DOHH2 (cell line): ENCODE measurements at regions not wholly inside any gene's neighbourhood (a gene's known extent, or its start where the extent isn't known, plus 50 kb on each side); places are given as distances from the start of the nearest gene placed in this dataset.

Experiments used
- H3F3A ChIP-seq: fragments of 200-600 bp; sonication (generic), shearing (Covaris generic); 2 replicates; pipeline ENCODE4 v1.6.0; 2016; ENCODE audit warnings: antibody characterized with exemption, mild to moderate bottlenecking; ENCODE audit not compliant: control insufficient read depth, insufficient read depth
- H3K27ac ChIP-seq: fragments of 200-600 bp; sonication (generic); 2 replicates; pipeline ENCODE4 v1.5.1; 2014; ENCODE audit warnings: low read depth, mild to moderate bottlenecking, low read length, moderate library complexity
- H3K27me3 ChIP-seq: fragments of 200-600 bp; sonication (generic); 2 replicates; pipeline ENCODE4 v1.6.1; 2014; ENCODE audit warnings: mild to moderate bottlenecking, low read length, mixed read lengths; ENCODE audit not compliant: control insufficient read depth
- H3K36me3 ChIP-seq: fragments of 200-600 bp; sonication (generic); 2 replicates; pipeline ENCODE4 v1.6.1; 2014; ENCODE audit warnings: mild to moderate bottlenecking, low read length, moderate library complexity, mixed read lengths; ENCODE audit not compliant: control insufficient read depth
- H3K4me1 ChIP-seq: fragments of 200-600 bp; sonication (generic); 2 replicates; pipeline ENCODE4 v1.6.1; 2014; ENCODE audit warnings: mild to moderate bottlenecking, low read length, mixed read lengths; ENCODE audit not compliant: control insufficient read depth
- H3K4me2 ChIP-seq: fragments of 200-600 bp; sonication (generic); 2 replicates; pipeline ENCODE4 v1.6.0; 2014; ENCODE audit warnings: mild to moderate bottlenecking, low read length, moderate library complexity
- H3K4me3 ChIP-seq: fragments of 200-600 bp; sonication (generic); 2 replicates; pipeline ENCODE4 v1.5.1; 2014; ENCODE audit warnings: mild to moderate bottlenecking, low read length, mixed read lengths
- H3K79me2 ChIP-seq: fragments of 200-600 bp; sonication (generic); 2 replicates; pipeline ENCODE4 v1.6.1; 2014; ENCODE audit warnings: mild to moderate bottlenecking, low read length, mixed read lengths; ENCODE audit not compliant: control insufficient read depth
- H3K9me2 ChIP-seq: fragments of 200-600 bp; sonication (generic); replicated peaks from 2 replicates; pipeline ENCODE4 v1.6.1; 2014; ENCODE audit warnings: mild to moderate bottlenecking, low read length, mixed read lengths; ENCODE audit not compliant: control insufficient read depth
- H3K9me3 ChIP-seq: fragments of 200-600 bp; sonication (generic); 2 replicates; pipeline ENCODE4 v1.6.1; 2014; ENCODE audit warnings: antibody characterized with exemption, low read length, mixed read lengths; ENCODE audit not compliant: control insufficient read depth, insufficient read depth
- H4K20me1 ChIP-seq: fragments of 200-600 bp; sonication (generic); 2 replicates; pipeline ENCODE4 v1.6.0; 2014; ENCODE audit warnings: low read depth, mild to moderate bottlenecking, antibody characterized with exemption, low read length, moderate library complexity; ENCODE audit not compliant: control insufficient read depth, insufficient read depth
- EZH2phosphoT487 ChIP-seq: fragments of 200-600 bp; sonication (generic); IDR thresholded peaks from 2 replicates; pipeline ENCODE4 v1.6.1; 2017; ENCODE audit warnings: borderline replicate concordance, mild to moderate bottlenecking, antibody characterized with exemption, low read length, moderate library complexity, mixed read lengths
- TF ChIP-seq, protein P1 (sequence below): fragments of 200-600 bp; sonication (generic); IDR thresholded peaks from one replicate; pipeline ENCODE4 v1.5.1; 2014; ENCODE audit warnings: antibody characterized with exemption, mild to moderate bottlenecking, low read depth, low read length; ENCODE audit not compliant: poor library complexity, severe bottlenecking

- Histone ChIP-seq H3K27me3 (no peaks in the 10 kb centered on the region), H3K4me3 (no peak overlapping the region), H3K9me3 (no peaks in the 10 kb centered on the region), H3K4me1 (no peaks in the 10 kb centered on the region), H4K20me1 (no peaks in the 10 kb centered on the region), H3K4me2 (no peak overlapping the region), H3K79me2 (no peaks in the 10 kb centered on the region), H3K27ac (no peak overlapping the region), H3K36me3 (no peaks in the 10 kb centered on the region), H3K9me2 (no peaks in the 10 kb centered on the region), H3F3A (no peaks in the 10 kb centered on the region)
- TF ChIP-seq, protein P1, sequence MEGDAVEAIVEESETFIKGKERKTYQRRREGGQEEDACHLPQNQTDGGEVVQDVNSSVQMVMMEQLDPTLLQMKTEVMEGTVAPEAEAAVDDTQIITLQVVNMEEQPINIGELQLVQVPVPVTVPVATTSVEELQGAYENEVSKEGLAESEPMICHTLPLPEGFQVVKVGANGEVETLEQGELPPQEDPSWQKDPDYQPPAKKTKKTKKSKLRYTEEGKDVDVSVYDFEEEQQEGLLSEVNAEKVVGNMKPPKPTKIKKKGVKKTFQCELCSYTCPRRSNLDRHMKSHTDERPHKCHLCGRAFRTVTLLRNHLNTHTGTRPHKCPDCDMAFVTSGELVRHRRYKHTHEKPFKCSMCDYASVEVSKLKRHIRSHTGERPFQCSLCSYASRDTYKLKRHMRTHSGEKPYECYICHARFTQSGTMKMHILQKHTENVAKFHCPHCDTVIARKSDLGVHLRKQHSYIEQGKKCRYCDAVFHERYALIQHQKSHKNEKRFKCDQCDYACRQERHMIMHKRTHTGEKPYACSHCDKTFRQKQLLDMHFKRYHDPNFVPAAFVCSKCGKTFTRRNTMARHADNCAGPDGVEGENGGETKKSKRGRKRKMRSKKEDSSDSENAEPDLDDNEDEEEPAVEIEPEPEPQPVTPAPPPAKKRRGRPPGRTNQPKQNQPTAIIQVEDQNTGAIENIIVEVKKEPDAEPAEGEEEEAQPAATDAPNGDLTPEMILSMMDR: no peak
- TF ChIP-seq EZH2phosphoT487: no peak
Measured at GRCh38 chr12:131380965-131381705, 329.8 kb upstream of the SFSWAP start.

- Histone ChIP-seq H3K4me3 (no peak overlapping the region), H3F3A (no peaks in the 10 kb centered on the region), H3K9me2 (no peaks in the 10 kb centered on the region), H4K20me1 (no peaks in the 10 kb centered on the region), H3K79me2 (no peaks in the 10 kb centered on the region), H3K9me3 (no peaks in the 10 kb centered on the region), H3K4me2 (no peak overlapping the region), H3K36me3 (no peaks in the 10 kb centered on the region), H3K27me3 (no peaks in the 10 kb centered on the region), H3K4me1 (no peaks in the 10 kb centered on the region), H3K27ac (no peak overlapping the region)
- TF ChIP-seq, protein P1: no peak
- no peak for TF ChIP-seq EZH2phosphoT487
Measured at GRCh38 chr12:131381716-131382430, 329.0 kb upstream of the SFSWAP start.

- no peak overlapping the region for H3K4me2 ChIP-seq
- H3F3A ChIP-seq: no peaks in the 10 kb centered on the region
- no peaks in the 10 kb centered on the region for H3K4me1 ChIP-seq
- no peak overlapping the region for H3K27ac ChIP-seq
- TF ChIP-seq, protein P1: no peak
- no peak for TF ChIP-seq EZH2phosphoT487
- H3K9me3 ChIP-seq: no peaks in the 10 kb centered on the region
- no peaks in the 10 kb centered on the region for H3K27me3 ChIP-seq
- no peaks in the 10 kb centered on the region for H3K36me3 ChIP-seq
- H3K79me2 ChIP-seq: no peaks in the 10 kb centered on the region
- no peak overlapping the region for H3K4me3 ChIP-seq
- H3K9me2 ChIP-seq: no peaks in the 10 kb centered on the region
- H4K20me1 ChIP-seq: no peaks in the 10 kb centered on the region
Measured at GRCh38 chr12:131383291-131383690, 327.6 kb upstream of the SFSWAP start.
